Left kidney (tissue), 1 donor: ENCODE measurements at regions not wholly inside any gene's neighbourhood (a gene's known extent, or its start where the extent isn't known, plus 50 kb on each side); places are given as distances from the start of the nearest gene placed in this dataset.

Experiments used
- DNase-seq: peaks from one replicate; pipeline ENCODE4 v3.0.0-alpha.2; 2013

GRCh38 chr10:130720235-130720634 lies 584.0 kb downstream of the GLRX3 start:
- no peak for DNase-seq

- DNase-seq, result no peak
Observed at GRCh38 chr10:130721971-130722370, 585.8 kb downstream of the GLRX3 start.

GRCh38 chr10:130723704-130724103 lies 587.5 kb downstream of the GLRX3 start:
- no peak for DNase-seq

- no peak for DNase-seq
Observed at GRCh38 chr10:130725474-130725970, 586.0 kb downstream of the TCERG1L start.

- DNase-seq, result no peak
Observed at GRCh38 chr10:130726996-130727725, 584.4 kb downstream of the TCERG1L start.

GRCh38 chr10:130727766-130728490 lies 583.6 kb downstream of the TCERG1L start:
- no peak for DNase-seq

- DNase-seq, result no peak
Observed at GRCh38 chr10:130728531-130729215, 582.8 kb downstream of the TCERG1L start.

GRCh38 chr10:130729876-130730275 lies 581.6 kb downstream of the TCERG1L start:
- DNase-seq, result no peak

- DNase-seq, result no peak
Observed at GRCh38 chr10:130737186-130737585, 574.3 kb downstream of the TCERG1L start.

- DNase-seq, result peak; percentile 85
Observed at GRCh38 chr10:130737621-130738020, 573.9 kb downstream of the TCERG1L start.

- no peak for DNase-seq
Observed at GRCh38 chr10:130739016-130739756, 572.3 kb downstream of the TCERG1L start.

GRCh38 chr10:130739757-130740145 lies 571.8 kb downstream of the TCERG1L start:
- DNase-seq, result no peak

GRCh38 chr10:130740166-130740565 lies 571.4 kb downstream of the TCERG1L start:
- DNase-seq, result no peak

- no peak for DNase-seq
Observed at GRCh38 chr10:130740915-130741750, 570.4 kb downstream of the TCERG1L start.

GRCh38 chr10:130741901-130742855 lies 569.3 kb downstream of the TCERG1L start:
- no peak for DNase-seq

GRCh38 chr10:130742941-130743675 lies 568.4 kb downstream of the TCERG1L start:
- DNase-seq, result no peak

GRCh38 chr10:130743751-130744271 lies 567.7 kb downstream of the TCERG1L start:
- DNase-seq, result no peak

- DNase-seq, result no peak
Observed at GRCh38 chr10:130744631-130745030, 566.9 kb downstream of the TCERG1L start.

- no peak for DNase-seq
Observed at GRCh38 chr10:130745251-130745650, 566.3 kb downstream of the TCERG1L start.
